ENCODE measurements at regions not wholly inside any gene's neighbourhood (a gene's known extent, or its start where the extent isn't known, plus 50 kb on each side); places are given as distances from the start of the nearest gene placed in this dataset.

GRCh38 chr6:79813854-79814709 lies 133.3 kb downstream of the ELOVL4 start:
- no peak for TF ChIP-seq EGR1 (IDR thresholded peaks at IDR 0.05)
- TF ChIP-seq TAF1 (IDR thresholded peaks at IDR 0.05; ENCODE audit: low read depth): no peak
- 0 out of 2 replicates have a peak, but pooled peaks have one; percentile 16 for TF ChIP-seq USF1 (IDR thresholded peaks at IDR 0.05)
- TF ChIP-seq CREB1 (IDR thresholded peaks at IDR 0.05; ENCODE audit: low read depth): no peak
- TF ChIP-seq RAD21 (IDR thresholded peaks at IDR 0.05; ENCODE audit: low read depth): peak; percentile 83

GRCh38 chr6:79813143-79813850 lies 134.1 kb downstream of the ELOVL4 start:
- no peak for TF ChIP-seq USF1 (IDR thresholded peaks at IDR 0.05)
- no peak for TF ChIP-seq NFIC (IDR thresholded peaks at IDR 0.05)
- no peak for TF ChIP-seq MAX (IDR thresholded peaks at IDR 0.05)

GRCh38 chr6:79812195-79812594 lies 135.2 kb downstream of the ELOVL4 start:
- TF ChIP-seq TCF12 (IDR thresholded peaks at IDR 0.05; ENCODE audit: low read depth) (no peak), MAX (IDR thresholded peaks at IDR 0.05) (no peak), REST (IDR thresholded peaks at IDR 0.05; ENCODE audit: low read depth) (no peak), TEAD4 (IDR thresholded peaks at IDR 0.05) (no peak), USF1 (IDR thresholded peaks at IDR 0.05) (no peak), YY1 (IDR thresholded peaks at IDR 0.05; ENCODE audit: low read depth) (no peak), CREB1 (IDR thresholded peaks at IDR 0.05; ENCODE audit: low read depth) (no peak)

- TF ChIP-seq EP300 (IDR thresholded peaks at IDR 0.05; ENCODE audit: borderline replicate concordance): no peak
- no peak for TF ChIP-seq FOXM1 (IDR thresholded peaks at IDR 0.05; ENCODE audit: borderline replicate concordance, low read depth)
These were observed 136.5 kb downstream of the ELOVL4 start for GRCh38 chr6:79810871-79811270.

GRCh38 chr6:79810185-79810705 lies 137.1 kb downstream of the ELOVL4 start:
- TF ChIP-seq REST (IDR thresholded peaks at IDR 0.05; ENCODE audit: low read depth) (no peak), TEAD4 (IDR thresholded peaks at IDR 0.05) (no peak), ZBTB7A (IDR thresholded peaks at IDR 0.05; ENCODE audit: low read depth) (no peak), RAD21 (IDR thresholded peaks at IDR 0.05; ENCODE audit: low read depth) (no peak)

GRCh38 chr6:79808921-79809320 lies 138.4 kb downstream of the ELOVL4 start:
- no peak for TF ChIP-seq EP300 (IDR thresholded peaks at IDR 0.05; ENCODE audit: borderline replicate concordance)
- no peak for TF ChIP-seq MAX (IDR thresholded peaks at IDR 0.05)
- TF ChIP-seq TAF1 (IDR thresholded peaks at IDR 0.05; ENCODE audit: low read depth): no peak
- no peak for TF ChIP-seq EGR1 (IDR thresholded peaks at IDR 0.05)
- no peak for TF ChIP-seq YY1 (IDR thresholded peaks at IDR 0.05; ENCODE audit: low read depth)
- no peak for TF ChIP-seq NFIC (IDR thresholded peaks at IDR 0.05)
- no peak for TF ChIP-seq TEAD4 (IDR thresholded peaks at IDR 0.05)
- TF ChIP-seq ZBTB7A (IDR thresholded peaks at IDR 0.05; ENCODE audit: low read depth): no peak
- TF ChIP-seq TCF12 (IDR thresholded peaks at IDR 0.05; ENCODE audit: low read depth): no peak
- no peak for TF ChIP-seq CEBPB (IDR thresholded peaks at IDR 0.05)
- no peak for TF ChIP-seq REST (IDR thresholded peaks at IDR 0.05; ENCODE audit: low read depth)
- TF ChIP-seq USF1 (IDR thresholded peaks at IDR 0.05): no peak
- TF ChIP-seq RAD21 (IDR thresholded peaks at IDR 0.05; ENCODE audit: low read depth): no peak
- TF ChIP-seq CREB1 (IDR thresholded peaks at IDR 0.05; ENCODE audit: low read depth): no peak
- no peak for TF ChIP-seq FOXM1 (IDR thresholded peaks at IDR 0.05; ENCODE audit: borderline replicate concordance, low read depth)

Measured in Ishikawa (cell line).